GM18498 (cell line): ENCODE measurements at regions not wholly inside any gene's neighbourhood (a gene's known extent, or its start where the extent isn't known, plus 50 kb on each side); places are given as distances from the start of the nearest gene placed in this dataset.

Experiments used
- ATAC-seq: cut with Tn5 transposase; IDR thresholded peaks from one replicate; pipeline ENCODE4 v1.9.1; 2021; ENCODE audit warnings: mild to moderate bottlenecking, moderate library complexity; ENCODE audit not compliant: unreplicated experiment

GRCh38 chr3:117059067-117059955, 349.7 kb downstream of the TUSC7 start:
- no peak for ATAC-seq

GRCh38 chr3:117059956-117060270, 350.3 kb downstream of the TUSC7 start:
- no peak for ATAC-seq

- ATAC-seq = no peak
Observed at GRCh38 chr3:117063930-117064329, 354.4 kb downstream of the TUSC7 start.

- no peak for ATAC-seq
Observed at GRCh38 chr3:117068301-117068700, 358.7 kb downstream of the TUSC7 start.

GRCh38 chr3:117074826-117075225, 365.2 kb downstream of the TUSC7 start:
- ATAC-seq = no peak

GRCh38 chr3:117079997-117080396, 370.4 kb downstream of the TUSC7 start:
- ATAC-seq = no peak

GRCh38 chr3:117080872-117081271, 371.3 kb downstream of the TUSC7 start:
- no peak for ATAC-seq

- ATAC-seq = no peak
Observed at GRCh38 chr3:117084277-117084676, 374.7 kb downstream of the TUSC7 start.

GRCh38 chr3:117084739-117085270, 375.2 kb downstream of the TUSC7 start:
- no peak for ATAC-seq

GRCh38 chr3:117091676-117092075, 382.1 kb downstream of the TUSC7 start:
- no peak for ATAC-seq

GRCh38 chr3:117096549-117096948, 387.0 kb downstream of the TUSC7 start:
- ATAC-seq = no peak

GRCh38 chr3:117097351-117097750, 387.8 kb downstream of the TUSC7 start:
- no peak for ATAC-seq

GRCh38 chr3:117101697-117102096, 392.1 kb downstream of the TUSC7 start:
- no peak for ATAC-seq

GRCh38 chr3:117102426-117102825, 392.8 kb downstream of the TUSC7 start:
- ATAC-seq = no peak

- ATAC-seq = no peak
Observed at GRCh38 chr3:117103675-117104074, 394.1 kb downstream of the TUSC7 start.

- no peak for ATAC-seq
Observed at GRCh38 chr3:117104381-117104780, 394.8 kb downstream of the TUSC7 start.

GRCh38 chr3:117104792-117105191, 395.2 kb downstream of the TUSC7 start:
- ATAC-seq = no peak

GRCh38 chr3:117105686-117106085, 396.1 kb downstream of the TUSC7 start:
- no peak for ATAC-seq

- no peak for ATAC-seq
Observed at GRCh38 chr3:117106396-117106795, 396.8 kb downstream of the TUSC7 start.

- ATAC-seq = no peak
Observed at GRCh38 chr3:117107946-117108345, 398.4 kb downstream of the TUSC7 start.

GRCh38 chr3:117109178-117109577, 399.6 kb downstream of the TUSC7 start:
- no peak for ATAC-seq

GRCh38 chr3:117114517-117115265, 405.1 kb downstream of the TUSC7 start:
- no peak for ATAC-seq
